KMS-11 (cell line): ENCODE measurements at regions not wholly inside any gene's neighbourhood (a gene's known extent, or its start where the extent isn't known, plus 50 kb on each side); places are given as distances from the start of the nearest gene placed in this dataset.
"Not testable (repeated sequence)": the region's sequence is repeated elsewhere in the genome, so short reads cannot be mapped to it uniquely, and the experiment has no call there.

Experiments used
- H2AFZ ChIP-seq: fragments of 200-600 bp; sonication (generic); 2 replicates; pipeline ENCODE4 v1.6.1; 2016; ENCODE audit warnings: antibody characterized with exemption, mixed run types, low read depth
- H3K27ac ChIP-seq: fragments of 200-600 bp; sonication (generic); 2 replicates; pipeline ENCODE4 v1.6.1; 2016; ENCODE audit warnings: mild to moderate bottlenecking, mixed run types
- H3K27me3 ChIP-seq: fragments of 200-600 bp; sonication (generic); 2 replicates; pipeline ENCODE4 v1.6.1; 2017; ENCODE audit warnings: mild to moderate bottlenecking, low read depth, mixed run types, moderate library complexity; ENCODE audit not compliant: insufficient read depth
- H3K36me3 ChIP-seq: fragments of 200-600 bp; sonication (generic); 2 replicates; pipeline ENCODE4 v1.6.1; 2017; ENCODE audit warnings: mild to moderate bottlenecking, mixed run types; ENCODE audit not compliant: insufficient read depth
- H3K4me1 ChIP-seq: fragments of 200-600 bp; sonication (generic); 2 replicates; pipeline ENCODE4 v1.6.1; 2016; ENCODE audit warnings: mild to moderate bottlenecking, low read depth, mixed run types; ENCODE audit not compliant: poor library complexity, severe bottlenecking
- H3K4me2 ChIP-seq: fragments of 200-600 bp; sonication (generic); 2 replicates; pipeline ENCODE4 v1.7.0; 2016; ENCODE audit warnings: mild to moderate bottlenecking, mixed run types
- H3K4me3 ChIP-seq: fragments of 200-600 bp; sonication (generic); IDR thresholded peaks from 2 replicates; pipeline ENCODE4 v1.6.1; 2017; ENCODE audit warnings: low read depth, low read length, mixed read lengths; ENCODE audit not compliant: insufficient read depth
- H3K79me2 ChIP-seq: fragments of 200-600 bp; sonication (generic); 2 replicates; pipeline ENCODE4 v1.6.1; 2016; ENCODE audit warnings: low read depth, mixed run types; ENCODE audit not compliant: insufficient read depth
- H3K9ac ChIP-seq: fragments of 200-600 bp; sonication (generic); 2 replicates; pipeline ENCODE4 v1.6.1; 2016; ENCODE audit warnings: mild to moderate bottlenecking, mixed run types
- H4K20me1 ChIP-seq: fragments of 200-600 bp; sonication (generic); 2 replicates; pipeline ENCODE4 v1.6.1; 2016; ENCODE audit warnings: mild to moderate bottlenecking, mixed run types; ENCODE audit not compliant: insufficient read depth
- CTCF ChIP-seq: fragments of 200-600 bp; sonication (generic); conservative IDR thresholded peaks from 2 replicates; pipeline ENCODE4 v1.6.1; 2017; ENCODE audit warnings: low read depth, mild to moderate bottlenecking, antibody characterized with exemption, low read length, moderate library complexity, mixed read lengths

GRCh38 chr2:238513346-238513745 lies 86.6 kb downstream of the ASB1 start:
- Histone ChIP-seq H3K36me3 (no peaks in the 10 kb centered on the region), H3K4me1 (no peaks in the 10 kb centered on the region), H3K4me2 (no peak overlapping the region), H2AFZ (no peak overlapping the region), H3K4me3 (no peak overlapping the region), H4K20me1 (no peaks in the 10 kb centered on the region), H3K9ac (no peak overlapping the region), H3K79me2 (no peaks in the 10 kb centered on the region), H3K27ac (no peak overlapping the region), H3K27me3 (no peaks in the 10 kb centered on the region; the same call in 1 of the 2 replicates)
- TF ChIP-seq CTCF = peak; percentile 61

- not testable (repeated sequence) for H2AFZ ChIP-seq, H3K36me3 ChIP-seq, H3K79me2 ChIP-seq, H3K4me2 ChIP-seq, H3K27ac ChIP-seq, H4K20me1 ChIP-seq, H3K4me3 ChIP-seq, H3K9ac ChIP-seq, H3K27me3 ChIP-seq, H3K4me1 ChIP-seq
Measured at GRCh38 chr2:238514024-238514423, 87.3 kb downstream of the ASB1 start.

- Histone ChIP-seq H3K27ac (no peak overlapping the region), H3K79me2 (no peaks in the 10 kb centered on the region), H3K36me3 (no peaks in the 10 kb centered on the region), H3K9ac (no peak overlapping the region), H4K20me1 (no peaks in the 10 kb centered on the region), H3K27me3 (no peaks in the 10 kb centered on the region), H2AFZ (no peak overlapping the region), H3K4me3 (no peak overlapping the region), H3K4me1 (no peaks in the 10 kb centered on the region), H3K4me2 (no peak overlapping the region)
- no peak for TF ChIP-seq CTCF
Measured at GRCh38 chr2:238515377-238515776, 88.7 kb downstream of the ASB1 start.

GRCh38 chr2:238517209-238517608 lies 90.5 kb downstream of the ASB1 start:
- Histone ChIP-seq H3K27ac (no peak overlapping the region), H3K4me3 (no peak overlapping the region), H3K4me1 (no peaks in the 10 kb centered on the region), H3K27me3 (no peaks in the 10 kb centered on the region), H2AFZ (no peak overlapping the region), H4K20me1 (no peaks in the 10 kb centered on the region), H3K79me2 (no peaks in the 10 kb centered on the region), H3K9ac (no peak overlapping the region), H3K36me3 (no peaks in the 10 kb centered on the region), H3K4me2 (no peak overlapping the region)
- TF ChIP-seq CTCF = no peak

GRCh38 chr2:238518172-238518820 lies 91.6 kb downstream of the ASB1 start:
- Histone ChIP-seq H3K4me3 (no peak overlapping the region), H2AFZ (no peak overlapping the region), H3K4me1 (no peaks in the 10 kb centered on the region), H3K9ac (no peak overlapping the region), H3K4me2 (no peak overlapping the region), H3K27me3 (0 out of 2 replicates have a peak, but pooled peaks cover 2% of the 10 kb centered on the region), H4K20me1 (no peaks in the 10 kb centered on the region), H3K79me2 (no peaks in the 10 kb centered on the region), H3K36me3 (no peaks in the 10 kb centered on the region), H3K27ac (no peak overlapping the region)
- no peak for TF ChIP-seq CTCF
